ENCODE measurements at regions not wholly inside any gene's neighbourhood (a gene's known extent, or its start where the extent isn't known, plus 50 kb on each side); places are given as distances from the start of the nearest gene placed in this dataset.

- H3K36me3 ChIP-seq = no peaks in the 10 kb centered on the region
- H3K4me3 ChIP-seq = no peak overlapping the region
- H3K27ac ChIP-seq = no peak overlapping the region
- no peak for TF ChIP-seq POLR2A (IDR thresholded peaks at IDR 0.05)
- TF ChIP-seq CTCF (IDR thresholded peaks at IDR 0.05) = no peak
- H3K4me1 ChIP-seq = no peaks in the 10 kb centered on the region
- DNase-seq = no peak
- intact Hi-C loops (cut with DNase I; ENCODE audit: low total_unique reads) = no loop called here
- no peaks in the 10 kb centered on the region for H3K9me3 ChIP-seq
- no peaks in the 10 kb centered on the region for H3K27me3 ChIP-seq
These were observed 61.6 kb downstream of the CCR1 start for GRCh38 chr3:46146548-46146947.

- Histone ChIP-seq H3K27ac (no peak overlapping the region), H3K9me3 (no peaks in the 10 kb centered on the region), H3K4me3 (no peak overlapping the region), H3K27me3 (no peaks in the 10 kb centered on the region), H3K4me1 (no peaks in the 10 kb centered on the region), H3K36me3 (no peaks in the 10 kb centered on the region)
- no peak for TF ChIP-seq POLR2A (IDR thresholded peaks at IDR 0.05)
- no peak for TF ChIP-seq CTCF (IDR thresholded peaks at IDR 0.05)
- intact Hi-C loops (cut with DNase I; ENCODE audit: low total_unique reads) = no loop called here
- no peak for DNase-seq
These were observed 62.1 kb downstream of the CCR1 start for GRCh38 chr3:46146021-46146420.

- no peaks in the 10 kb centered on the region for H3K36me3 ChIP-seq
- TF ChIP-seq CTCF (IDR thresholded peaks at IDR 0.05) (no peak), POLR2A (IDR thresholded peaks at IDR 0.05) (no peak)
- H3K27ac ChIP-seq = no peak overlapping the region
- intact Hi-C loops (cut with DNase I; ENCODE audit: low total_unique reads) = no loop called here
- no peak for DNase-seq
- no peak overlapping the region for H3K4me3 ChIP-seq
- H3K4me1 ChIP-seq = no peaks in the 10 kb centered on the region
- H3K9me3 ChIP-seq = no peaks in the 10 kb centered on the region
- no peaks in the 10 kb centered on the region for H3K27me3 ChIP-seq
These were observed 63.0 kb downstream of the CCR1 start for GRCh38 chr3:46145147-46145546.

- TF ChIP-seq CTCF (IDR thresholded peaks at IDR 0.05) = no peak
- TF ChIP-seq POLR2A (IDR thresholded peaks at IDR 0.05) = no peak
- Histone ChIP-seq H3K27ac (no peak overlapping the region), H3K27me3 (no peaks in the 10 kb centered on the region), H3K4me1 (no peaks in the 10 kb centered on the region), H3K36me3 (no peaks in the 10 kb centered on the region), H3K4me3 (no peak overlapping the region), H3K9me3 (no peaks in the 10 kb centered on the region)
- no peak for DNase-seq
- intact Hi-C loops (cut with DNase I; ENCODE audit: low total_unique reads) = no loop called here
These were observed 64.1 kb downstream of the CCR1 start for GRCh38 chr3:46143951-46144473.

GRCh38 chr3:46141813-46142212, 66.3 kb downstream of the CCR1 start:
- no peak for DNase-seq
- H3K4me3 ChIP-seq = no peak overlapping the region
- no peaks in the 10 kb centered on the region for H3K4me1 ChIP-seq
- intact Hi-C loops (cut with DNase I; ENCODE audit: low total_unique reads) = no loop called here
- no peak for TF ChIP-seq CTCF (IDR thresholded peaks at IDR 0.05)
- TF ChIP-seq POLR2A (IDR thresholded peaks at IDR 0.05) = no peak
- no peaks in the 10 kb centered on the region for H3K36me3 ChIP-seq
- no peak overlapping the region for H3K27ac ChIP-seq
- no peaks in the 10 kb centered on the region for H3K27me3 ChIP-seq
- H3K9me3 ChIP-seq = no peaks in the 10 kb centered on the region

Data from uterus (tissue), 3 donors.